B cell (primary cell): ENCODE measurements at regions not wholly inside any gene's neighbourhood (a gene's known extent, or its start where the extent isn't known, plus 50 kb on each side); places are given as distances from the start of the nearest gene placed in this dataset.

Experiments
- EZH2 ChIP-seq: IDR thresholded peaks from 2 replicates; pipeline ENCODE4 v1.6.1; 2012; ENCODE audit warnings: borderline replicate concordance, low read depth, mild to moderate bottlenecking, moderate library complexity, low read length; ENCODE audit not compliant: insufficient read depth, poor library complexity, severe bottlenecking
- TF ChIP-seq, protein P1 (sequence below): fragments of 200-600 bp; IDR thresholded peaks from one replicate; pipeline ENCODE4 v1.8.0; 2022; ENCODE audit warnings: antibody characterized with exemption, mild to moderate bottlenecking

DNA sequence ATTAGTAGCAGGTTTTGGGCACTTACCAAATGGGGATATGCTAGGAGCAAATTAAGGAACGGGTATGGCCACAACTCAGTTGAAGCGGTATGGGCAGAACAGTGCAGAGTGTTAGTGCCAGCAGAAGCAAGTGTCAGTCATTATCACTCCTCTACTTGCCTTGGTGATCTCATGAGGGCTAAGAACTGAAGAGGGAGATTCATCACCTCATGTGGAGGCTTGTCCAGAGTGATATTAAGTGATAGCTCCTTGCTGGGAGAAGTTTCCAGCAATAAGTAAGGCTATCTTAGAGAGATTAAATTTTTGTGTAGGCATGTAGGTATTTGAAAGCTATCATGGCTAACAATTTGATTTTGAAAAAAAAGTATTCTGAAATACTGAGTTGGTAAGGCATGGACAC, 615.4 kb upstream of the SMIM31 start:
- TF ChIP-seq, protein P1, sequence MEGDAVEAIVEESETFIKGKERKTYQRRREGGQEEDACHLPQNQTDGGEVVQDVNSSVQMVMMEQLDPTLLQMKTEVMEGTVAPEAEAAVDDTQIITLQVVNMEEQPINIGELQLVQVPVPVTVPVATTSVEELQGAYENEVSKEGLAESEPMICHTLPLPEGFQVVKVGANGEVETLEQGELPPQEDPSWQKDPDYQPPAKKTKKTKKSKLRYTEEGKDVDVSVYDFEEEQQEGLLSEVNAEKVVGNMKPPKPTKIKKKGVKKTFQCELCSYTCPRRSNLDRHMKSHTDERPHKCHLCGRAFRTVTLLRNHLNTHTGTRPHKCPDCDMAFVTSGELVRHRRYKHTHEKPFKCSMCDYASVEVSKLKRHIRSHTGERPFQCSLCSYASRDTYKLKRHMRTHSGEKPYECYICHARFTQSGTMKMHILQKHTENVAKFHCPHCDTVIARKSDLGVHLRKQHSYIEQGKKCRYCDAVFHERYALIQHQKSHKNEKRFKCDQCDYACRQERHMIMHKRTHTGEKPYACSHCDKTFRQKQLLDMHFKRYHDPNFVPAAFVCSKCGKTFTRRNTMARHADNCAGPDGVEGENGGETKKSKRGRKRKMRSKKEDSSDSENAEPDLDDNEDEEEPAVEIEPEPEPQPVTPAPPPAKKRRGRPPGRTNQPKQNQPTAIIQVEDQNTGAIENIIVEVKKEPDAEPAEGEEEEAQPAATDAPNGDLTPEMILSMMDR: no peak
- no peak for TF ChIP-seq EZH2
